Astrocyte of the hippocampus (primary cell): ENCODE measurements at regions not wholly inside any gene's neighbourhood (a gene's known extent, or its start where the extent isn't known, plus 50 kb on each side); places are given as distances from the start of the nearest gene placed in this dataset.

Experiments used
- DNase-seq: peaks from one replicate; pipeline ENCODE4 v3.0.0; 2011; ENCODE audit warnings: low read depth, low spot score

DNA sequence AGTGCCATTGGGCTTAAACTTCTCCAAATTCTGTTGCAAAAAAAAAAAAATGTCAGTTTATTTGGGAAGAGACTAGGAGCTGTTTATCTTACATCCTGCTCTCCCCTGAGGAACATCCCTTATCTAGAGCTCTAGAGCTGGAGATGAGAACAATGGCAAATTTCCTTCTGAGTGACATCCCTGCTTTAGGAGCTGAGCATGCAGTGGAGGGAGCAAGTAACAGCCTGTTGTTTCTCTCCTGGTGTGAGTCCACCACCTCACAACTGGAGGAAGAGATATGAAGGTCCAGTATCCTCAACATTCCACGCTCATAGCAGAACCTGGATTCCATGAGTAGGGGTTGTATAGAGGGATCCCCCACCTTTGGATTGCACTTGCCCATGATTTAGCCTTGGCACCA lies 676.4 kb downstream of the PCDH18 start:
- DNase-seq, result no peak

- DNase-seq, result no peak
These were observed 681.8 kb downstream of the PCDH18 start for GRCh38 chr4:136850446-136850845.

- DNase-seq, result no peak
These were observed 684.2 kb downstream of the PCDH18 start for GRCh38 chr4:136847881-136848621.

DNA sequence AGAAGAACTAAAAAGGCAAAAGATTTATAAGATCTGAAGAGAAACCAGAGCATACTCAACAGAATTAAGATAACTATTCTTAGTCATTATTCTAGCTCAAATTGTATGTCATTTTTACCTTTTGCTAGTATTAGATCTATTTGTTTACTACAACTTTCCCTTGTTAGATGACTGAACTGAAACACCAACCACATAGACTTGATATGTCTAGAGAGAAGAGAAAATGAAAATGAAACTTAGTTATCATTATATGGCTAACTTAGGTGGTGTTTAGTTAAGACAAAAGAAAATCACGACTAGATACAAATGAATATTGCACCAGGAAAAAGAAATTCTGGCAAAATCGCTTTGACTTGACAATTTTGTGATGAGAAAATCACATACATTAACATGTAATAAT lies 690.8 kb downstream of the PCDH18 start:
- DNase-seq, result no peak

- DNase-seq, result no peak
These were observed 693.7 kb downstream of the PCDH18 start for GRCh38 chr4:136838607-136839006.

DNA sequence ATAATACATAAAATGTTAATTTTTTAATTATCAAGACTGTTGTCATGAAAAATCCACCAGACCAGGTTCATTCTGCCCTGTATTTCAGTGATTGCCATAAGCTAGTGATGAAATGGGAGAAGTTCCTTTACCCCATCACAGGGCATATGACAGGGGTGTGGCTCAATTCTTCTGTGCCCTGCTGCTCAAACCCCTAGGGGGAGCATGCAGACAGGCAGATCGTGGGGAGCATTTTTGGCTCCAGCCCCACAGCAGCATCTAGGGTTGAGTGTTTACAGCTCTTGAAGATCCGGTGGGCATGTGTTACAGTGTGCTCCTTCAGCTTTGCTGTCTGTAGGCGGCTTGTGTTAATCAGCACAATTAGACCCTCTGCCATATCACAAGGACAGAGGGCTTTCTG lies 700.7 kb downstream of the PCDH18 start:
- no peak for DNase-seq

DNA sequence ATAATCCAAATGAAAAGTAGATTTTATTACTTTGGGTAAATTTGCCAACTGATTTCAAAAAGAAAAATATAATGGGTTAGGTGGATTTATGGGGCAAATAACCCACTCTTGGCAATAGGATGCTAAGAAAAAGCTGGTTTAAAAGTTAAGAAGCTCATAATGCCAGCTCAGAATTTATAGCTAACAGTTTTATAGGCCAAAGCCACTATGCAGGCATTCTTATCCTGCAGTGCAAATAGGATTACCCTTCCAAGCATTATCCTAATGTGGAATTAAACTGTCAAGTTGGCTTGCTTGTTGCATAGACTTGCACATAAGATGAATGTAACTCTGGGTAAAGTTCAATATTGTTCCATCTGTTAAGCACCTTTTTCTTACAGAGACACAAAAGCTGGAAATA lies 703.0 kb downstream of the PCDH18 start:
- no peak for DNase-seq

GRCh38 chr4:136823020-136823419 lies 709.3 kb downstream of the PCDH18 start:
- DNase-seq, result no peak

- DNase-seq, result no peak
These were observed 713.4 kb downstream of the PCDH18 start for GRCh38 chr4:136818811-136819330.

- DNase-seq, result no peak
These were observed 720.0 kb downstream of the PCDH18 start for GRCh38 chr4:136812100-136812880.

GRCh38 chr4:136811496-136812077 lies 720.7 kb downstream of the PCDH18 start:
- DNase-seq, result no peak

DNA sequence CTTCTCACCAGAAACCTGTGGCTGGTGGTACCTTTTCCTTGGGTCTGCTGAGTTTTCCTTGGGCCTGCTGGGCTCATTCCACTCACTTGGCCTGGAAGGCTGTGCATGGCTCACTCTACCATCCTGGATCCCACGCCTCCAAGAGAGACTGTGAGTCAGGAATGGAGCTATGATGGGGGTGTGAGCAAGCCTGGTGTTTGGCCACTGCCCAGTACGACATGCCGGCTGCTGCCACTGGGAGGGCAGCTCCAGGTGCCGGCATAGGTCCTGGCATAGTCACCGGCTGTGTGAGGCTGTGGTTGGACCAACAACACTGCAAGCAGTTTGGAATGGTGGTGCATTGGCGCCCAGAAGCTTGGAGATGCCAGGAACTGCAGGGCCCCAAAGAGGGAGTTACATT lies 721.7 kb downstream of the PCDH18 start:
- DNase-seq, result no peak

DNA sequence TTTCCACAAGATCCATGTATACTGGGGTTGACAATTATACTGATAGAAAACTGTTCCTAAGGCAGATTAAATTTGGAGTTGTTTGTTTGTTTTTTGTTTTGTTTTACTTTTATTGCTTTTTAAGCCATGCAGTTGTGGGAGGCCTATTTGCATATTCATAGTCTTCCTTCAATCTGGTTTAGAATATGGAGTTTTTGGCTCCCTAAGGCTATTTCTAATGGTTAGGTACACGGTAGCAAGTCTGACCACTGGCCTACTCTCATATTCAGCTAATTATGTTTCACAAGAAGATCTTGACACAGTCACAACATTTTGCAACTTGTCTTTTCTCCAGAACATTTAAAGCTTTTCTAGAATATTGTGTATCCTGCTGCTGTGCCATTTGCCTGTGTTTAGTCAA lies 725.5 kb downstream of the PCDH18 start:
- DNase-seq, result no peak

- DNase-seq, result no peak
These were observed 726.7 kb downstream of the PCDH18 start for GRCh38 chr4:136805617-136806016.

GRCh38 chr4:136803433-136803832 lies 728.9 kb downstream of the PCDH18 start:
- no peak for DNase-seq

DNA sequence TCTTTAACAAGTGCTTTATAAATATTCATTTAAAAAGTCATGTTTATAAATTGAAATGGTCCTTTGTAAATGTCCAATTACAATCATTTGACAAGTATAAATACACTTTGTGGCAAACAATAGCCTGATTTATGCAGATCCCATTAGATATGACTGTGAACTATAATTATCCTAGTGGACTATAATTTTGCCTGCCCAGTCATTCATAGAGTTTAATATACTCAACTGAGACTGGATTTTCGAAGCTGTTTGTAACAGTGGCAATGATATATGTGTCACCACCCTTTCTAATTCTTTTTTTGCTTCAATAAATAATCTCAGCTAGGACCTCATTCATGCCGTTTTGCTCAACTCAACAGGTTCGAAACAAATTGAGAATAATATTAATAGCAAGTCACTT lies 732.0 kb downstream of the PCDH18 start:
- DNase-seq, result no peak

DNA sequence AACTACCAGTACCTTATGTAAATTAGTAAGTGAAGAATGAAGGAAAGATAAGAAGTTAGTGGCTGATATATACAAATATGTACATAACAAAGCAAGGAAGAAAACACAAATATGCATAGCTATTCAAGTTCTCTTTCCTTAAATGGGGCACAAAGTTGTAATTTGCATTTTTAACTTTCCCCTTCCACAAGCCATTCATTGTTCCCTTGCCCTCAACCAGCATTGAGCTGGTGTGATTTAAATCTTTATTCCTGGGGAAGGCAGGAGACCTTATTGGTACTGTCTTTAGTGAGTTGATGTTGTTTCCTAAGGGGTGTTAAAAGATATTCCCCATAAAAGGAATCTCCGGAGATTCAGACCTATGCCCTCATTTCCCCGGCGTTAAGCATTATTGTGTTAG lies 735.3 kb downstream of the PCDH18 start:
- no peak for DNase-seq

GRCh38 chr4:136793848-136794247 lies 738.4 kb downstream of the PCDH18 start:
- no peak for DNase-seq

GRCh38 chr4:136784326-136784725 lies 748.0 kb downstream of the PCDH18 start:
- peak; percentile 0 for DNase-seq

- no peak for DNase-seq
These were observed 762.6 kb downstream of the PCDH18 start for GRCh38 chr4:136769717-136770116.

GRCh38 chr4:136768925-136769275 lies 763.4 kb downstream of the PCDH18 start:
- DNase-seq, result peak; percentile 2

DNA sequence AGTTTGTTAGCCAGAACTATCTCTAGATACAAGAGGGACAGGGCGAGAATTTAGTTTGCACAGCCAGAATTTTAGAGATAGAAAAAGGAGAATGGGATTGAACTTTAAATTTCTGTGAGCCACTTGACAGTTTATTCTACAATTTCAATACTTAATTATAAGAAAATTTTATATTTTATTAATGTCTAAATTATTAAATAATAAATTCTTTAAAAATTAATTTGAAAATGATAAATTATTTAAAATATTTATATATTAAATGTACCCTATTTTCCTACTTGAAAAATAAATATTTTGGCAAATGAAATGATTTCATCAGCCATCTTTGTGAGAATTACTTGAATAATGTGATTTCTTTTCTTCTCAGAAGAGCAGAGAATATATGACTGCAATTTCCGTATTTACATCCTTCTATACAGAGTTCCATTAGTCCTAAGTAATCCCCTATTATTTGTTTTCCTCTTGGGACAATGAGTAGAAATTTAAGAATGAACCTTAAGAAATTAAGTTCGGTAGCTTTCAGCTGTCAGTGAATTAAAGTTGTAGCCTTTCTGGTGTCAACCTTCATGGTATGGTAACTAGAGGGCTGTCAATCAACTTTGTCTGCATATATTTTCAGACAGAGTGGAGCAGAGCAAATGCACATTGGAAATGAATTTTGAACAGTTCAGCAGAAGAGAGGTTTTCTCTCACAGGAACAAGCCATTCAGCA lies 763.9 kb downstream of the PCDH18 start:
- no peak for DNase-seq
